ENCODE measurements at regions not wholly inside any gene's neighbourhood (a gene's known extent, or its start where the extent isn't known, plus 50 kb on each side); places are given as distances from the start of the nearest gene placed in this dataset.

DNA sequence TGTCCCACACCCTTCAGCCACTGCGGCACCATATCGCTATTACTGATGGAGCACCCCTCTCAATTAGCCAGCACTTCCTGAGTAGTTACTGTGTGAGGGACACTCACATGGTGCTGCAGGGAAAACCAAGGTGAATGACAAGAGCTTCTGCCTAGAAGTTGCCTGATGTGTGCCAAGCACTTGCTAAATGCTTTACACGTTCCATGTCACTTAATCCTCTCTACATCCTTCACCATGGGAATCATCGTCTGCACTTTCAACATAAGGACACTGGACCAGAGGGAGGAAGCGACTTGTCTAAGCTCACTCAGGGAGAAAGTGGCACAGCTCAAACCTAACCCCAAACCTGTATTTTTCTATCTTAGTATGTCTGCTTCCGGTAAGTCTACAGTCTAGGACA is 344.8 kb downstream of the SIPA1L2 start:
- no peak overlapping the region for H3K4me3 Mint-ChIP-seq
- Histone ChIP-seq H2BK20ac (ENCODE audit: low read depth, low read length, poor library complexity, severe bottlenecking) (no peak overlapping the region), H2BK12ac (ENCODE audit: insufficient read length, low read depth, low read length) (no peak overlapping the region), H3K9me3 (ENCODE audit: control insufficient read depth, low read depth, low read length) (no peaks in the 10 kb centered on the region), H3K79me1 (ENCODE audit: insufficient read depth, low read depth, low read length, poor library complexity, severe bottlenecking) (no peaks in the 10 kb centered on the region), H3K27me3 (ENCODE audit: insufficient read depth, low read length) (no peaks in the 10 kb centered on the region), H3K27ac (ENCODE audit: insufficient read length, low read depth, low read length) (no peak overlapping the region), H3K23me2 (ENCODE audit: insufficient read length, low read depth, low read length, poor library complexity, severe bottlenecking) (no peaks in the 10 kb centered on the region), H4K5ac (ENCODE audit: insufficient read length, low read depth, low read length) (no peak overlapping the region), H2AFZ (ENCODE audit: low read length) (no peak overlapping the region), H3K56ac (ENCODE audit: insufficient read length, low read depth, low read length) (no peak overlapping the region), H3K9ac (ENCODE audit: extremely low read depth, insufficient read length, low read length) (no peak overlapping the region), H3K4ac (ENCODE audit: low read depth, low read length) (no peak overlapping the region), H3T11ph (ENCODE audit: low read length) (no peak overlapping the region), H3K79me2 (ENCODE audit: insufficient read depth, low read length) (no peaks in the 10 kb centered on the region), H3K14ac (ENCODE audit: insufficient read depth, low read length) (no peak overlapping the region), H2BK15ac (ENCODE audit: low read depth, low read length) (no peak overlapping the region), H3K23ac (ENCODE audit: insufficient read length, low read depth, low read length) (no peak overlapping the region), H2BK5ac (ENCODE audit: insufficient read length, low read length) (no peak overlapping the region), H4K91ac (ENCODE audit: insufficient read length, low read depth, low read length) (no peak overlapping the region), H3K4me2 (ENCODE audit: insufficient read depth, insufficient read length, low read length) (no peak overlapping the region), H3K4me1 (ENCODE audit: insufficient read depth, low read length) (no peaks in the 10 kb centered on the region; the same call in 1 of the 2 replicates), H4K20me1 (ENCODE audit: control insufficient read depth, insufficient read depth, insufficient read length) (no peaks in the 10 kb centered on the region), H2AK5ac (ENCODE audit: insufficient read length, low read length) (no peak overlapping the region), H4K8ac (replicated peaks; ENCODE audit: insufficient read length, low read depth, low read length) (no peak overlapping the region), H3K18ac (ENCODE audit: insufficient read length, low read depth, low read length) (no peak overlapping the region), H2BK120ac (ENCODE audit: low read depth, low read length, poor library complexity, severe bottlenecking) (no peak overlapping the region)
- no CpG with 5 or more reads among the region's 6 CpGs for WGBS (ENCODE audit: extremely low coverage, insufficient read length, low lambda C conversion rate)
- H3K27ac Mint-ChIP-seq = no peak overlapping the region
- H3K27me3 Mint-ChIP-seq (ENCODE audit: low read depth) = peaks cover 9% of the 10 kb centered on the region
- TF ChIP-seq, protein P1, sequence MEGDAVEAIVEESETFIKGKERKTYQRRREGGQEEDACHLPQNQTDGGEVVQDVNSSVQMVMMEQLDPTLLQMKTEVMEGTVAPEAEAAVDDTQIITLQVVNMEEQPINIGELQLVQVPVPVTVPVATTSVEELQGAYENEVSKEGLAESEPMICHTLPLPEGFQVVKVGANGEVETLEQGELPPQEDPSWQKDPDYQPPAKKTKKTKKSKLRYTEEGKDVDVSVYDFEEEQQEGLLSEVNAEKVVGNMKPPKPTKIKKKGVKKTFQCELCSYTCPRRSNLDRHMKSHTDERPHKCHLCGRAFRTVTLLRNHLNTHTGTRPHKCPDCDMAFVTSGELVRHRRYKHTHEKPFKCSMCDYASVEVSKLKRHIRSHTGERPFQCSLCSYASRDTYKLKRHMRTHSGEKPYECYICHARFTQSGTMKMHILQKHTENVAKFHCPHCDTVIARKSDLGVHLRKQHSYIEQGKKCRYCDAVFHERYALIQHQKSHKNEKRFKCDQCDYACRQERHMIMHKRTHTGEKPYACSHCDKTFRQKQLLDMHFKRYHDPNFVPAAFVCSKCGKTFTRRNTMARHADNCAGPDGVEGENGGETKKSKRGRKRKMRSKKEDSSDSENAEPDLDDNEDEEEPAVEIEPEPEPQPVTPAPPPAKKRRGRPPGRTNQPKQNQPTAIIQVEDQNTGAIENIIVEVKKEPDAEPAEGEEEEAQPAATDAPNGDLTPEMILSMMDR (conservative IDR thresholded peaks at IDR 0.05) = no peak
- H3K9me3 Mint-ChIP-seq = no peaks in the 10 kb centered on the region
- peaks cover 23 to 24% of the 10 kb centered on the region in 2 experiments for H3K4me1 Mint-ChIP-seq
- no peak for DNase-seq
- H3K36me3 Mint-ChIP-seq (ENCODE audit: insufficient read depth in 1 of 3, low read depth in 3 of 3) = no peaks in the 10 kb centered on the region
